ENCODE measurements at regions not wholly inside any gene's neighbourhood (a gene's known extent, or its start where the extent isn't known, plus 50 kb on each side); places are given as distances from the start of the nearest gene placed in this dataset.

DNA sequence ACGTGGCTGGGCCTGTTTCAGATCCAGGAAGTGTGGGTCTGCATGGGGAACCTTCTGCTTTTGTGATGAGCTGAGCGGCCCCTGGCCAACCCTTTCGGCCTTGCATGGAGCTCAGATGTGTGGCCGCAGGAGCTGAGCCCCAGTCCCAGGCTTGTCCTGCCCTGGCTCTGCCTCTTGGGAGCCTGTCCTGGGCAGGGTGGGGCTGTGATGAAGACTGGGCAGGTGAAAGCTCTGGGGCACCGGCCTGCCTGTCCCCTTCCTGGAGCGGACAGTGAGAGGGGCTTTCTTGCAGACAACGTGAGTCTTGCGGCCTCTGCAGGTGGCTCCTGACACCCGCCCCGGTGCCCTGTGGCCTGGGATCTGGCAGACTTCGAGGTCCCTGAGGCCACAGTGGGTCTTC is 1296.6 kb downstream of the BRD1 start:
- no peak for TF ChIP-seq CTCF (IDR thresholded peaks at IDR 0.05; ENCODE audit: low read depth, low read length)
- no peak for DNase-seq (ENCODE audit: low read depth in 1 of 2, low spot score in 1 of 2)
- H3K27me3 ChIP-seq: no peaks in the 10 kb centered on the region

DNA sequence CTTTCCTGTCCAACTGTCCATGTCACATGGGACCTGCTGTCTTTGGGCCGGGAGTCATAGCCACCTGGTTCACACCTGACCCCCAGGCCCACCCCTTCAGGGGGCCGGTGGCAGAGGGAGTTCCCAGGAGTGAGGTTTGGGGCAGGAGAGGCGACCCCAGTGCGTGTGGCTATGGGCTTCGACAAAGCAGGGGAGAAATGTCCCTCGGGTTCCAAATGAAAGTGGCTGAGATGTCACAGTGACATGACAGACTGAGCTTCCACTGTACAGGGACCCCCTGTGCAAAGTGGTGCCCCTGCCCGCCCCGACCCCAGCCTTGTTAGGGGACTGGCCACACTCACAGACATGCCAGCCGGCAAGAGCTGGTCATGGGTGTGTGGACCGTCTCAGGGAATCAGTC is 1297.0 kb downstream of the BRD1 start:
- no peaks in the 10 kb centered on the region for H3K27me3 ChIP-seq
- no peak overlapping the region for H3K27ac ChIP-seq
- H3K9me3 ChIP-seq (ENCODE audit: low read depth): no peaks in the 10 kb centered on the region
- no peak overlapping the region for H3K4me3 ChIP-seq
- no peak for DNase-seq (ENCODE audit: low read depth in 1 of 2, low spot score in 1 of 2)
- H3K4me1 ChIP-seq (ENCODE audit: low read depth): no peaks in the 10 kb centered on the region
- no peaks in the 10 kb centered on the region for H3K36me3 ChIP-seq
- TF ChIP-seq CTCF (IDR thresholded peaks at IDR 0.05; ENCODE audit: low read depth, low read length): no peak

More for the DNA sequence above, 1296.6 kb downstream of the BRD1 start:
- no peak overlapping the region for H3K27ac ChIP-seq
- H3K4me1 ChIP-seq (ENCODE audit: low read depth): no peaks in the 10 kb centered on the region
- H3K36me3 ChIP-seq: no peaks in the 10 kb centered on the region
- H3K9me3 ChIP-seq (ENCODE audit: low read depth): no peaks in the 10 kb centered on the region
- no peak overlapping the region for H3K4me3 ChIP-seq

GRCh38 chr22:48528221-48528915 is 1299.3 kb downstream of the BRD1 start:
- no peak for TF ChIP-seq CTCF (IDR thresholded peaks at IDR 0.05; ENCODE audit: low read depth, low read length)
- DNase-seq (ENCODE audit: low read depth in 1 of 2, low spot score in 1 of 2): no peak
- H3K27ac ChIP-seq: no peak overlapping the region
- H3K4me1 ChIP-seq (ENCODE audit: low read depth): no peaks in the 10 kb centered on the region
- H3K4me3 ChIP-seq: no peak overlapping the region
- no peaks in the 10 kb centered on the region for H3K9me3 ChIP-seq (ENCODE audit: low read depth)
- no peaks in the 10 kb centered on the region for H3K27me3 ChIP-seq
- no peaks in the 10 kb centered on the region for H3K36me3 ChIP-seq

- no peak overlapping the region for H3K27ac ChIP-seq
- H3K4me3 ChIP-seq: no peak overlapping the region
- H3K9me3 ChIP-seq (ENCODE audit: low read depth): no peaks in the 10 kb centered on the region
- H3K27me3 ChIP-seq: no peaks in the 10 kb centered on the region
- TF ChIP-seq CTCF (IDR thresholded peaks at IDR 0.05; ENCODE audit: low read depth, low read length): no peak
- no peak for DNase-seq (ENCODE audit: low read depth in 1 of 2, low spot score in 1 of 2)
- H3K4me1 ChIP-seq (ENCODE audit: low read depth): no peaks in the 10 kb centered on the region
- H3K36me3 ChIP-seq: no peaks in the 10 kb centered on the region
Observed at GRCh38 chr22:48523761-48524160, 1303.9 kb downstream of the BRD1 start.

DNA sequence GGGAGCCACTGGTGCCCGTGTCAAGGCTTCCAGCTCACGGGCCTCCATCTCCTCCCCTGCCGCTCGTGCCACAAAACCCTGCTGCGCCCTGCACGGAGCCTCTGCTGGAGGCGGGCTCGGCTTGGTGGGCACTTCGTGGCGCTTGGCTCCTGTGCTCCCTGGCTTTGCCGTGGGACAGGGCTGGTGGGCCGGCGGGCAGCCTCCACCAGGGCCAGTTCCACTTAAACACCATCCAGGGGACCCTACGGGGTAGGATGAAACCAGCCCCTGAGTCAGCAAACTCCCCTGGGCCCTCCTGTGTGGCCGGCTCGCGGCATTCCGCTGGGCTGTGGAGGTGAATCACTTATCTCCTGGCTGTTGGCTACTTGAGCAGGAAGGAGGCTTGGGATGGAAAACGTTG is 1304.6 kb downstream of the BRD1 start:
- no peak for TF ChIP-seq CTCF (IDR thresholded peaks at IDR 0.05; ENCODE audit: low read depth, low read length)
- Histone ChIP-seq H3K27ac (no peak overlapping the region), H3K4me1 (ENCODE audit: low read depth) (no peaks in the 10 kb centered on the region), H3K9me3 (ENCODE audit: low read depth) (no peaks in the 10 kb centered on the region), H3K36me3 (no peaks in the 10 kb centered on the region), H3K27me3 (no peaks in the 10 kb centered on the region), H3K4me3 (no peak overlapping the region)
- DNase-seq (ENCODE audit: low read depth in 1 of 2, low spot score in 1 of 2): no peak
